Activated CD4-positive, alpha-beta T cell treated with anti-CD3 and anti-CD28 coated beads, Interleukin-2, amount 50 U/mL, for 48 hours (primary cell): ENCODE measurements at regions not wholly inside any gene's neighbourhood (a gene's known extent, or its start where the extent isn't known, plus 50 kb on each side); places are given as distances from the start of the nearest gene placed in this dataset.
"Not testable (repeated sequence)": the region's sequence is repeated elsewhere in the genome, so short reads cannot be mapped to it uniquely, and the experiment has no call there.

Experiments
- DNase-seq, 2 experiments: peaks; one replicate each; pipeline ENCODE4 v3.0.0-alpha.2; 2020

DNA sequence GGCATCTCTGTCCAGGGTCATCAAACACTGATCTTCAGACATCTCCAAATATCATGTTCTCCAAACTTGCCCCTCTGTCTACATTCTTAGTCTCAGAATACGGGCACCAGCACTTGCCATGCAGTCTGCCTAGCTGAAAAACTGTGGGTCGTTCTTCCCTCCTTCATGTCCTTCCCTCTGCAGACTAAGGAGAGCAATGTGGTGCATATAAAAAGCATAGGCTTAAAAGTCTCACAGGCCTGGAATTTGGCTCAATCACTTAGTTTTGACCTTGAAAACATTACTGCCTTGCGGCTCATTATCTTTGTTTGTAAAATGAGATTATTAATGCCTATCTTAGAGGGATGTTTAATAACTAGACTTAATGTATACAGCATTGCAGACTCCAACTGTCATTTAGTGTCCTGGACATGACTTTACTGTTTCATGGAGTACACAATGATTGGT is 362.8 kb downstream of the NPR3 start:
- DNase-seq = no peak

DNA sequence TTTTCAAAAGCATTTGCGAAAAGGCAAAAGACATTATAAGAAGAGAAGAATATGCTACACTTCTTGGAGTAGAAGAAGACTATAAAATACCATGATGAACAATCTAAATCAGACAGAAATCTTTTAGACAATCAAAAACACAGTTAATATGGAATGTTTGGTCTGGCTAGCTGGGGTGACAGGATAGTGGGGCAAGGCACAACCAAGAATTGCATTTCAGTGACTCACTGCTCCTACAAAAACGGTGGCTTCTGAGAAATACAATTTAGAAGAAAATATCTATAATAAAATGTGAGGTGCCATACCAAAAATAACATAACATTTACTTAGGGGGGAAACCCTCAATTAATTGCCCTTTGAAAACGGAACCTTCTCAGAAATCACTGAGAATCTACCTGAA is 363.4 kb downstream of the NPR3 start:
- DNase-seq = no peak

GRCh38 chr5:33075731-33076130 is 364.6 kb downstream of the NPR3 start:
- DNase-seq = no peak

- DNase-seq = no peak
These were observed 361.2 kb upstream of the TARS1 start for GRCh38 chr5:33079548-33079947.

- DNase-seq = no peak
These were observed 360.5 kb upstream of the TARS1 start for GRCh38 chr5:33080287-33080686.

DNA sequence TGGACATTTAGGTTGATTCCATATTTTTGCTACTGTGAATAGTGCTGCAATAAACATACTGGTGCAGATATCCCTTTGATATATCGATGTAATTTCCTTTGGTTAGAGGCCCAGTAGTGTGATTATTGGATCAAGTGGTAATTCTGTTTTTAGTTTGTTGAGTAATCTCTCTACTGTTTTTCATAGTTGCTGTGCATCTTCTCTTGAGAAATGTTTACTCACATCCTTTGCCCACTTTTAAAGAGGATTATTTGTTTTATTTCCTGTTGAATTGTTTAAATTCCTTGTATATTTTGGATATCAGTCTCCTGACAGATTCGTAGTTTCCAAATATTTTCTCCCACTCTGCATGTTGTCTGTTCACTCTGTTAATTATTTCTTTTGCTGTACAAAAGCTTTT is 352.6 kb upstream of the TARS1 start:
- DNase-seq = no peak

- no peak for DNase-seq
These were observed 349.0 kb upstream of the TARS1 start for GRCh38 chr5:33091571-33092363.

- DNase-seq = no peak
These were observed 348.0 kb upstream of the TARS1 start for GRCh38 chr5:33092719-33093118.

- DNase-seq = no peak
These were observed 338.2 kb upstream of the TARS1 start for GRCh38 chr5:33102551-33102950.

DNA sequence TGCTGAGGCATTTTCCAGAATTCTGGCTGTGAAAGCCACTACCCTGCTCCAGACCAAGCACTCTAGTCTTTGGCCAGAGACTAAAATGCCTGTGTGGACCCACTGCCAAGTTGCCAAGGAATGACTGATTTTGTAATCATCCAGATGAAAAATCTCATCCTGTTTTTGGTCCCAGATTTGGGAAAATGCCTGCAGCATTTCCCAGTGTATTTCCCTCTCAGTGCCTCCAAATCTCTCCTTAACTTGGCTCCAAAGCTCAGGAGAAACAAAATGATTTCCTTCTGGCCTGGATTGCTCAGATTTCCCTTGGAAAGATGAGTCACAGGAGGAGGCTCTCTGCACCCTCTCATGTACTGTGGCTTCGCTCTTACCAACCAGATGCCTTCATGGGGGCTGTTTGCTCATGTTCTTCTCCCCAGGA is 335.2 kb upstream of the TARS1 start:
- DNase-seq = no peak

GRCh38 chr5:33110496-33110895 is 330.3 kb upstream of the TARS1 start:
- not testable (repeated sequence) for DNase-seq

DNA sequence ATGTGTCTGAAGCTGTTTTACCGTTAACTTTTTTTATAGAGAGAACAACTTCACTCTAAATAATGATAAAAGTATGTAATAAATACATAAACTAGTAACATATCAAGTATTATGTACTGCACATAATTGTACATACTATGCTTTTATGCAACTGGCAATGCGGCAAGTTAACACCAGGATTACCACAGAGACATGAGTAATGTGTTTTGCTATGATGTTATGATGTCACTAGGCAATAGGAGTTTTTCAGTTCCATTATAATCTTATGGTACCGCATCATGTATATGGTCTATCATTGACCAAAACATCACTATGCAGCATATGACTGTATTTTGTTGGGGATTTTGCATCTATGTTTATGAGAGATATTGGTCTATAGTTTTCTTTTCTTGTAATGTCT is 326.4 kb upstream of the TARS1 start:
- no peak for DNase-seq

DNA sequence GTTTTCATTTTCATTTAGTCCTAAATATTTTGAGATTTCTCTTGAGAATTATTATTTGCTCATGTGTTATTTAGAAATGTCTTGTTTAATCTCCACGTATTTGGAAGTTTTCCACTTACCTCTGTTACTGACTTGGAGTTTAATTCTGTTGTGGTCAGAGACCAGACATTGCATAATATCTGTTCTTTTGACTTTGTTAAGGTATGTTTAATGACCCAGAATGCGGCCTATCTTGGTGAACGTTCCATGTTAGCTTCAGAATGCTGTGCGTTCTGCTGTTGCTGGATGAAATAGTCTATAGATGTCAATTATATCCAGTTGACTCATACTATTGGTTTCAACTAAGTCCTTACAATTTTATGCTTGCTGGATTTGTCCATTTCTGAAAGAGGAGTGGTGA is 325.3 kb upstream of the TARS1 start:
- no peak for DNase-seq

DNA sequence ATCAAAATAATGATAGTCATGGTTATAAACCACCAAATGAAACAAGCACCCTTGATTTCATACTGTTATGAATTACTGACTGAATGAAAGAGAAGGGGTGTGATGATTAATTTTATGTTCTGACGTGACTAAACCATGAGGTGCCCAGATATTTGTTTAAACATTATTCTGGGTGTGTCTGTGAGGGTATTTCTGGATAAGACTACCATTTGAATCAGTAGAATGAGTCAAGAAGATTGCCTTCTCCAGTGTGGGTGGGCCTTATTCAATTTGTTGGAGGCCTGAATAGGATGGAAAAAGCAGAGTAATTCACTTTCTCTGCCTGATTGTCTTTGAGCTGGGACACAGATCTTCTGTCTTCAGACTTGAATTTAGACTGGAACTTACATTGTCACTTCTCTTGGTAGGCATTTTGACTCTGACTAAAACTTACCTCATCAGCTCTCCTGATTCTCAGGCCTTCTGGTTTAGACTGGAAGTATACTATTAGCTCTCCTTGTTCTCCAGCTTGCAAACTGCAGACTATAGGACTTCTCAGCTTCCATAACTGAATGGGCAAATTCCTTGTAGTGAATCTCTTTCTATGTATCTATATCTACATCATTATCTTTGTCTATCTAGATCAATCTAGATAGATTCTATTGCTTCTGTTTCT is 321.9 kb upstream of the TARS1 start:
- DNase-seq = no peak

- DNase-seq = no peak
These were observed 320.1 kb upstream of the TARS1 start for GRCh38 chr5:33120671-33121070.

DNA sequence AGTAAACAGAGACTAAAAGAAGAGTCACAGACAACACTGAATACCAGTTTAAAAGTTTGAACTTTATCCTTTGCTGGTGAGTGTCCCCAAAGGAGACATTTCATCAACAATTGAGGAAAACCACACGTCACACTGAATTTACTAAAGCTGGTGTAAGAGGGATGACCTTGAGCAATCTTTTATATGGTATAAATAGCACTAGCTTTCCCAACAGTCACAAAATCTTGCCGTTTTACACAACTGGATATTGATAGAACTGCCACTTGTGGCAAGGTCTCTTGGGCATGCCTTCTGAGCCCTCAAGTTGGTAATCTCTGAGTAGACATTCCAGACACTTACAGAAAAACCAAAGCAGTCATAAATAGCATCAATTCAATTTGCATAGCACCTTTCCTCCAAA is 311.5 kb upstream of the TARS1 start:
- no peak for DNase-seq

- no peak for DNase-seq
These were observed 304.0 kb upstream of the TARS1 start for GRCh38 chr5:33136785-33137184.

- DNase-seq = not testable (repeated sequence)
These were observed 302.6 kb upstream of the TARS1 start for GRCh38 chr5:33138145-33138544.

DNA sequence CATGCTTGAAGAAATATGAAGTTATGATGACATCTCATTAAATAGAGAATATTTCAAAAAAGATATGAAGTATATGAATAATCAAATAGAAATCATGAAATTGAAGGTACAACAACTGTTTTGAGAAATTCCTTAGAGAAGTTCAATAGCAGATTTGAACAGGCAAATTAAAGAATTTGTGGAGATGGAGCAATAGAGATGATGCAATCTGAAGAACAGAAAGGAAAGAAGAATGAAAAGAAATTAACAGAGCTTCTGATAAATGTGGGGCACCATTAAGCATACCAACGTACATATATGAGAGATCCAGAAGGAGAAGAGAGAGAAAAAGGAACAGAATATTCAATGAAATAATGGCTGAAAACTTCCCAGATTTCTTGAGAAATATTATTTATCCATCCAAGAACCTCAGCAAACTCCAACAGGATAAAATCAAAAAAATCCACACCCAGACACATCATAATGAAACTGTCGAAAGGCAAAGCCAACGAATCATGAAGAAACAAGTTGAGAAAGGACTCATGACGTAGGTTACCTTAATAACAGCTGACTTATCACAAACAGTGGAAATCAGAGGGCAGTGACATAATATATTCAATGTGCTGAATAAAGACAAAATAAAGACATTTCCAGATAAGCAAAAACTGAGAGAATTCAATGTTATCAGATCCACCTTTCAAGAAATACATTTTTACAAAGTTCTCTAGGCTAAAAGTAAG is 297.2 kb upstream of the TARS1 start:
- DNase-seq = no peak

DNA sequence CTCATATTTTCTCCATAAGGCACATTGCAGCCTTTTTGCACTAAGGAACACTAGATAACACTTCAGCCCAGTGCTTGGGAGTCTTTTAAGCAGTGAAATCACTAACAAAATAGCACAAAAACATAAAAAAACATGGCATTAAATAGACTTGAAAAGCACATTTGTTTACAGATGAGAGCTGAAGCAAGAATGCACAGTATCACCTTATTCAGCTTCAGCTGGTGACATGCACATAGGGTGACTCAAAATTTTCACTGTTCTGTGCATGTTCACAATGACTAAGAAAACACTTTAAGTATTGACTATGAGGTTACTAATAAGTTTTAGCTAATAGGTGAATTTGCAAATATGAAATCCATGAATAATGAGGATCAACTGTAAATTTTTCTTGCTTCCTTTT is 293.9 kb upstream of the TARS1 start:
- no peak for DNase-seq

GRCh38 chr5:33148076-33148513 is 292.7 kb upstream of the TARS1 start:
- no peak for DNase-seq

DNA sequence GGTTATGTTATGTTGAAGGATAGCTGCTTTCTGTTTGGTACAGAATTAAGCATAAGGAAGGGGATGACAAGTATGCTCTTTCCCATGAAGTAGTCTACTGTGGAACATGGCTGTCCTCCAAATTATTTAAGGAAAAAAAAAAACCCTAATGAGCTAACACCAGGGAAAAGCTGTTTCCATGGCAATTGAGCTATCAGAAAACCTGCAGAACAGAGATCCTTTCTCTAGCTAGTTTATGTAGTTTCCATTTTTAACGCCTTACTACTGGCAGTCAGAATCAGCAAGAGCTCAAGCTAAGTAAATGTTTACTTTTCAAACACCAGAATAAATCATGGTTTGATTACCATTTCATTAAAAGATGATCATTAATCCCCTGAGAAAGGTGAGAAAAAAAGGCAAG is 287.4 kb upstream of the TARS1 start:
- no peak for DNase-seq

DNA sequence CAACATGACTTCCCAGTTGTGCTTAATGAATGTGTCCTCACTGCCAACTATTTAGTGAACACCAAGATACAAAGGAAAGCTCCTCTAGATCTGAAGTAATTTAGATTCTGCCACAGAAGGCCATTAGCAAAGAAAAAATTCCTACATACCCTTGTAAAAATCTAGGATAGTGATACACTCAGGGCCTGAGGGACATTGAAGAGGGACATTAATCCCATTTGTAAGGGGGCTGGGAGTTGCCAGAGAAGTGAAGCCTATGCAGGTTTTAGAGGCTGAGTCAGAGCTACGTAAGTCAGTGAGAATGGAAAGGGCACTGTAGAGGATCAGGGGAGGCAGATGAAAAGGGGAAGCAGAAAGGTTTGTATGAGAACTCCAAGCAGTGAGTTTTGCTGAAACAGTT is 286.9 kb upstream of the TARS1 start:
- no peak for DNase-seq

DNA sequence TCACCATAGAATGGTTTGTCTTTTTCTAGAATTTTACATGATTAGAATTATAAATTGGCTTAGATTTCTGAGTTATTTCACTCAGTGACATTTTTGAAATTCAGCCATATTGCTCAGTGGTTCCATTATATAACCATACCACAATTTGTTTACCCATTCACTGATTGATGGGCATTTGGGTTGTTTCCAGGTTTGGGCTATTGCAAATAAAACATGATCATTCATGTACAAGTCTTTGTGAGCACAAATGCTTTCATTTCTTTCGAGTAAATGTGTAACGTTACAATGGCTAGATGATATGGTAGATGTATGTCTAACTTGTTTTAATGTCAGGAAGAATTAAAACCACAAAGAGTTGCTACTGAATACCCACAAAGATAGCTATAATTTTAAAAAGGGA is 279.9 kb upstream of the TARS1 start:
- no peak for DNase-seq
